Testis (tissue), 2 donors: ENCODE measurements at regions not wholly inside any gene's neighbourhood (a gene's known extent, or its start where the extent isn't known, plus 50 kb on each side); places are given as distances from the start of the nearest gene placed in this dataset.

Source experiments
- DNase-seq: peaks from one replicate; pipeline ENCODE4 v3.0.0-alpha.2; 2019
- H3K27ac ChIP-seq, 2 donors: fragments of 200-600 bp; sonication (generic); one replicate each; pipeline ENCODE4 v1.5.1; 2019
- H3K27me3 ChIP-seq: fragments of 200-600 bp; sonication (generic); one replicate; pipeline ENCODE4 v1.5.1; 2019
- H3K36me3 ChIP-seq: fragments of 200-600 bp; sonication (generic); one replicate; pipeline ENCODE4 v1.5.1; 2017; ENCODE audit warnings: low read depth; ENCODE audit errors: missing control alignments
- H3K4me1 ChIP-seq: fragments of 200-600 bp; sonication (generic); one replicate; pipeline ENCODE4 v1.5.1; 2019
- H3K4me3 ChIP-seq, 2 donors: fragments of 200-600 bp; sonication (generic); one replicate each; pipeline ENCODE4 v1.5.1; 2017 to 2019
- H3K9me3 ChIP-seq: fragments of 200-600 bp; sonication (generic); one replicate; pipeline ENCODE4 v1.5.1; 2017
- CTCF ChIP-seq, 3 experiments: fragments of 450-650 bp in 2 of 3; fragments of 200-600 bp in 1 of 3; sonication (generic) in 1 of 3; IDR thresholded peaks; one replicate each; pipeline ENCODE4 v1.5.1; 2016 to 2019; ENCODE audit warnings: antibody characterized with exemption in 3 of 3, mild to moderate bottlenecking in 2 of 3, moderate library complexity in 1 of 3
- POLR2A ChIP-seq: fragments of 450-650 bp; IDR thresholded peaks from one replicate; pipeline ENCODE4 v1.6.1; 2017; ENCODE audit warnings: antibody characterized with exemption, mild to moderate bottlenecking, moderate library complexity
- WGBS, 2 donors: methylation state at CpG; one replicate each; pipeline ENCODE4 v1.1.5; 2018; 5-methylcytosine and 5-hydroxymethylcytosine counted together
- intact Hi-C: fragments of 100-400 bp; cut with DNase I; formaldehyde crosslinking; loops from one replicate; pipeline ENCODE4 v1.15.1; 2023; ENCODE audit warnings: low total_unique reads

GRCh38 chr2:204434660-204435462, 110.4 kb upstream of the PARD3B start:
- Histone ChIP-seq H3K4me3 (no peak overlapping the region), H3K9me3 (no peaks in the 10 kb centered on the region), H3K27ac (no peak overlapping the region), H3K27me3 (no peaks in the 10 kb centered on the region), H3K36me3 (no peaks in the 10 kb centered on the region), H3K4me1 (no peaks in the 10 kb centered on the region)
- intact Hi-C loops: no loop called here
- no peak for TF ChIP-seq POLR2A
- TF ChIP-seq CTCF (IDR thresholded peaks at IDR 0.05): no peak
- WGBS, 2 donors: 67% methylated on average over 3 of the region's 3 CpGs
- DNase-seq: no peak

DNA sequence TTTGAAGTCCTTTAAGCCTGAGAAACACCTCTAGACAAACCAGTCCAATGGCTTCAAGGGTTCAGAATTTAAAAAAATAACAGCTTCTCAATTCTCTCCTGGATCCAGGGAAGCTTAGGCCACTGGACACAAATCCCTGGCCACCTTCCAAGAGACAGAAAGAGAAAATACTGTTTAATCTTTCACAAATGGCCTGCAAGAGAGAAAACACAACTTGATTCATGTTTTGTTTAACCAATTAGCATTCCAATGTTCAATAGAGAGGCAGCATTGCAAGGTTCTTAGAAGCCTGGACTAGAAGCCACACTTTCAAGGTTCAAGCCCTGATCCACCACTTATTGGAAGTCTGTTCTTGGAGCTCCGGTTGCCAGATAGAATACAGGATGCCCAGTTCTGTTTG, 109.0 kb upstream of the PARD3B start:
- Histone ChIP-seq H3K27me3 (no peaks in the 10 kb centered on the region), H3K4me3 (no peak overlapping the region), H3K9me3 (no peaks in the 10 kb centered on the region), H3K4me1 (no peaks in the 10 kb centered on the region), H3K27ac (no peak overlapping the region), H3K36me3 (no peaks in the 10 kb centered on the region)
- intact Hi-C loops: no loop called here
- 71 to 78% methylated on average over 1 of the region's 1 CpG for WGBS, 2 donors
- no peak for TF ChIP-seq POLR2A
- no peak for TF ChIP-seq CTCF (IDR thresholded peaks at IDR 0.05)
- no peak for DNase-seq

- TF ChIP-seq CTCF (IDR thresholded peaks at IDR 0.05) (no peak), POLR2A (no peak)
- Histone ChIP-seq H3K4me1 (no peaks in the 10 kb centered on the region), H3K27me3 (no peaks in the 10 kb centered on the region), H3K4me3 (no peak overlapping the region), H3K36me3 (no peaks in the 10 kb centered on the region), H3K9me3 (no peaks in the 10 kb centered on the region), H3K27ac (no peak overlapping the region)
- intact Hi-C loops: no loop called here
- DNase-seq: no peak
- 48 to 58% methylated on average over 5 of the region's 5 CpGs for WGBS, 2 donors
These were observed 107.9 kb upstream of the PARD3B start for GRCh38 chr2:204437408-204437807.

DNA sequence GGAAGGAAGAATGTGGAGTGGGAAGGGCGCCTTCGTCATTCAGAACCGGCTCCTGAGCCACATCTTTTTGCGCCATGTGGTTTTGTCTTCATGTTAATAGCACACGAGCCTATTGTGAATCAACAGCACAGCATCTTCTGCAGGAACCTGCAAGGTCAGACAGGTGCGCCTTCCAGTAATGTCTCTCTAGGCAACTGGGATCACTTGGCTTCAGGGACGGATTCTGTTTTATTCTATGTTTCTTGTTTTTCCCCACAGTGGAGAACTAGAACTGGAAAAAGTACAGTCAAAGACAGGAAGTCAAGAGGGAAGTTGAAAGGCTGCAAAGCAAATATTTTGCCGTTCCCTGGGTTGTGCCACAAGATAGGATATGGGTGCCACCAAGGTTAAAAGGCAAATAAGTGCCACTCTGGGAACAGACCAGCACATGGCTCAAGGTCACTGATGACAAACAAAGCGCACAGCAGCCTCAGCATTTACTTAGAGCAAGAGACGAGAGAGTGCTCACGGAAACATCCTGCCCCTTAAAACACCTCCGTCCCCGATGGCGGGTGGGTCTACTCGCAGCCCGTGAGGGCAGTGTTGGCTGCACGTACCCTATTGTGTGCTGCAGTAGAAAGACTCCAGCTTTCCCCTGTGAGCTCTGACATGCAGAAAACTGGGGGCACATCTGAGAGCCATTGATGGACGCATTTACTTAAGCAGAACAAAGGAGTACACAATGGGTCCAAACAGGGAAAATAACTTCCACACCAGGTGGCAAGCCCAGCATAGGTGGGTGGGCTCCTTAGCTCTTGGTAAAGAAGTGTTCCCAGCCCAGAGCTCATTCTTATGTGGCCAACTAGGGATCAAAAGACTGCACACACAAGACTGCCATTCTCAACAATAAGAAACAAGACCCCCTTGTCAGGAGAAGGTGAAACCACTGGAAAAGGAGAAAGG, 107.2 kb upstream of the PARD3B start:
- H3K36me3 ChIP-seq: no peaks in the 10 kb centered on the region
- 67 to 82% methylated on average over 15 to 18 of the region's 18 CpGs for WGBS, 2 donors
- intact Hi-C loops: no loop called here
- DNase-seq: no peak
- no peak overlapping the region for H3K4me3 ChIP-seq
- TF ChIP-seq POLR2A (no peak), CTCF (IDR thresholded peaks at IDR 0.05) (no peak)
- H3K4me1 ChIP-seq: no peaks in the 10 kb centered on the region
- H3K27ac ChIP-seq: no peak overlapping the region
- H3K9me3 ChIP-seq: no peaks in the 10 kb centered on the region
- H3K27me3 ChIP-seq: no peaks in the 10 kb centered on the region
